ENCODE measurements at regions not wholly inside any gene's neighbourhood (a gene's known extent, or its start where the extent isn't known, plus 50 kb on each side); places are given as distances from the start of the nearest gene placed in this dataset.

GRCh38 chr7:50196719-50197118, 103.7 kb upstream of the ZPBP start:
- TF ChIP-seq CTCF (IDR thresholded peaks at IDR 0.05): no peak
- intact Hi-C loops (cut with DNase I; ENCODE audit: low total_unique reads): no loop called here
- DNase-seq: no peak
- Histone ChIP-seq H3K27ac (no peak overlapping the region), H3K36me3 (no peaks in the 10 kb centered on the region), H3K27me3 (no peaks in the 10 kb centered on the region), H3K4me3 (no peak overlapping the region), H3K9me3 (no peaks in the 10 kb centered on the region), H3K4me1 (no peaks in the 10 kb centered on the region)

- no peak overlapping the region for H3K4me3 ChIP-seq
- no peaks in the 10 kb centered on the region for H3K4me1 ChIP-seq
Measured at GRCh38 chr7:50190776-50191175, 97.7 kb upstream of the ZPBP start.

GRCh38 chr7:50189371-50189770, 96.3 kb upstream of the ZPBP start:
- no peak for DNase-seq
- TF ChIP-seq CTCF (IDR thresholded peaks at IDR 0.05): no peak

More at GRCh38 chr7:50190776-50191175, 97.7 kb upstream of the ZPBP start:
- no peak for TF ChIP-seq CTCF (IDR thresholded peaks at IDR 0.05)
- Histone ChIP-seq H3K9me3 (no peaks in the 10 kb centered on the region), H3K27me3 (no peaks in the 10 kb centered on the region), H3K27ac (no peak overlapping the region), H3K36me3 (no peaks in the 10 kb centered on the region)
- no peak for DNase-seq
- intact Hi-C loops (cut with DNase I; ENCODE audit: low total_unique reads): no loop called here

GRCh38 chr7:50185951-50186682, 93.1 kb upstream of the ZPBP start:
- H3K4me3 ChIP-seq: no peak overlapping the region
- H3K36me3 ChIP-seq: no peaks in the 10 kb centered on the region
- no peak overlapping the region for H3K27ac ChIP-seq
- no peak for DNase-seq
- H3K27me3 ChIP-seq: no peaks in the 10 kb centered on the region
- H3K9me3 ChIP-seq: no peaks in the 10 kb centered on the region
- TF ChIP-seq CTCF (IDR thresholded peaks at IDR 0.05): no peak
- intact Hi-C loops (cut with DNase I; ENCODE audit: low total_unique reads): no loop called here
- no peaks in the 10 kb centered on the region for H3K4me1 ChIP-seq

More at GRCh38 chr7:50189371-50189770, 96.3 kb upstream of the ZPBP start:
- H3K36me3 ChIP-seq: no peaks in the 10 kb centered on the region
- H3K4me3 ChIP-seq: no peak overlapping the region
- no peak overlapping the region for H3K27ac ChIP-seq
- H3K27me3 ChIP-seq: no peaks in the 10 kb centered on the region
- H3K9me3 ChIP-seq: no peaks in the 10 kb centered on the region
- no peaks in the 10 kb centered on the region for H3K4me1 ChIP-seq
- intact Hi-C loops (cut with DNase I; ENCODE audit: low total_unique reads): no loop called here

GRCh38 chr7:50185208-50185607, 92.2 kb upstream of the ZPBP start:
- intact Hi-C loops (cut with DNase I; ENCODE audit: low total_unique reads): no loop called here
- Histone ChIP-seq H3K27me3 (no peaks in the 10 kb centered on the region), H3K4me3 (no peak overlapping the region), H3K4me1 (no peaks in the 10 kb centered on the region), H3K36me3 (no peaks in the 10 kb centered on the region), H3K27ac (no peak overlapping the region), H3K9me3 (no peaks in the 10 kb centered on the region)
- DNase-seq: peak in 1 of 2 donors; percentile 42
- TF ChIP-seq CTCF (IDR thresholded peaks at IDR 0.05): no peak

Data from tibial artery (tissue), 4 donors.